IMR-90 (cell line): ENCODE measurements at regions not wholly inside any gene's neighbourhood (a gene's known extent, or its start where the extent isn't known, plus 50 kb on each side); places are given as distances from the start of the nearest gene placed in this dataset.

Experiments
- ATAC-seq: fragments of 200-7000 bp; cut with Tn5 transposase; 2 replicates; pipeline ENCODE4 v1.9.1; 2020; ENCODE audit warnings: low read depth, mild to moderate bottlenecking, moderate library complexity
- BruUV-seq: library from RNA; stranded (reverse); fragments of 400-500 nt; replicated peaks from 2 replicates; lab custom pipeline; 2021; lab: Mats Ljungman, UMichigan
- CTCF ChIA-PET: fragments of 300-600 bp; formaldehyde crosslinking; extraction: SDS; loops from one replicate; lab custom pipeline; 2021; ENCODE audit warnings: antibody characterized with exemption; lab: Yijun Ruan, JAX
- POLR2A ChIA-PET: fragments of 300-600 bp; sonication (Branson Sonifier 250); formaldehyde crosslinking; loops from one replicate; lab custom pipeline; 2022; ENCODE audit warnings: antibody characterized with exemption; ENCODE audit not compliant: unreplicated experiment; lab: Charles Lee
- DNase-seq: peaks from one replicate; pipeline ENCODE4 v3.0.0; 2013
- H2AFZ ChIP-seq: replicated peaks from 2 replicates; pipeline ENCODE3; 2013; ENCODE audit warnings: low read length, mild to moderate bottlenecking; ENCODE audit not compliant: poor library complexity
- H2AK5ac ChIP-seq: 2 replicates; pipeline ENCODE4 v1.6.1; 2013; ENCODE audit warnings: low read depth, low read length, inconsistent platforms
- H2AK9ac ChIP-seq: replicated peaks from 2 replicates; pipeline ENCODE3; 2013; ENCODE audit warnings: mild to moderate bottlenecking, low read depth, low read length, moderate library complexity; ENCODE audit not compliant: poor library complexity
- H2BK120ac ChIP-seq: 2 replicates; pipeline ENCODE4 v1.6.1; 2013; ENCODE audit warnings: low read depth, low read length, inconsistent platforms
- H2BK15ac ChIP-seq: 3 replicates; pipeline ENCODE4 v1.6.1; 2013; ENCODE audit warnings: low read depth, low read length, inconsistent platforms
- H2BK20ac ChIP-seq: 2 replicates; pipeline ENCODE4 v1.6.1; 2013; ENCODE audit warnings: low read depth, mild to moderate bottlenecking, inconsistent platforms, low read length, moderate library complexity
- H2BK5ac ChIP-seq: 2 replicates; pipeline ENCODE4 v1.6.1; 2013; ENCODE audit warnings: mild to moderate bottlenecking, low read depth, low read length, inconsistent platforms; ENCODE audit not compliant: poor library complexity, severe bottlenecking
- H3K14ac ChIP-seq: replicated peaks from 2 replicates; pipeline ENCODE4 v1.6.1; 2013; ENCODE audit warnings: low read depth, low read length, inconsistent platforms
- H3K18ac ChIP-seq: 2 replicates; pipeline ENCODE4 v1.6.1; 2013; ENCODE audit warnings: low read depth, low read length, control low read depth
- H3K23ac ChIP-seq: 2 replicates; pipeline ENCODE4 v1.6.1; 2013; ENCODE audit warnings: low read depth, low read length, inconsistent platforms
- H3K27ac ChIP-seq: 2 replicates; pipeline ENCODE4 v1.5.1; 2013; ENCODE audit warnings: mild to moderate bottlenecking, control low read depth, low read length; ENCODE audit not compliant: insufficient read depth
- H3K27me3 ChIP-seq: 2 replicates; pipeline ENCODE4 v1.6.1; 2013; ENCODE audit warnings: low read length; ENCODE audit not compliant: control insufficient read depth, insufficient read depth
- H3K36me3 ChIP-seq: 2 replicates; pipeline ENCODE4 v1.6.1; 2013; ENCODE audit warnings: low read length, mixed read lengths; ENCODE audit not compliant: control insufficient read depth, insufficient read depth
- H3K4ac ChIP-seq: 2 replicates; pipeline ENCODE4 v1.6.1; 2013; ENCODE audit warnings: low read depth, low read length, inconsistent platforms
- H3K4me1 ChIP-seq: 2 replicates; pipeline ENCODE4 v1.6.1; 2013; ENCODE audit warnings: low read length, mixed read lengths; ENCODE audit not compliant: control insufficient read depth, insufficient read depth
- H3K4me2 ChIP-seq: 2 replicates; pipeline ENCODE4 v1.6.1; 2013; ENCODE audit warnings: low read depth, mild to moderate bottlenecking, control low read depth, low read length, moderate library complexity
- H3K4me3 ChIP-seq: 2 replicates; pipeline ENCODE4 v1.5.1; 2013; ENCODE audit warnings: low read depth, mild to moderate bottlenecking, control low read depth, low read length, moderate library complexity; ENCODE audit not compliant: insufficient read depth
- H3K56ac ChIP-seq: 2 replicates; pipeline ENCODE4 v1.6.1; 2013; ENCODE audit warnings: low read length, inconsistent platforms; ENCODE audit not compliant: insufficient read depth; ENCODE audit errors: extremely low read depth
- H3K79me1 ChIP-seq, 2 experiments: 2 replicates each; pipeline ENCODE4 v1.6.1; 2013; ENCODE audit warnings: low read length in 2 of 2, inconsistent platforms in 1 of 2, low read depth in 1 of 2
- H3K9ac ChIP-seq: 2 replicates; pipeline ENCODE4 v1.6.1; 2013; ENCODE audit warnings: low read depth, low read length, control low read depth
- H3K9me1 ChIP-seq: 2 replicates; pipeline ENCODE4 v1.6.1; 2013; ENCODE audit warnings: low read length, inconsistent platforms; ENCODE audit not compliant: insufficient read depth
- H3K9me3 ChIP-seq: 2 replicates; pipeline ENCODE4 v1.6.1; 2013; ENCODE audit warnings: low read length; ENCODE audit not compliant: control insufficient read depth, insufficient read depth
- H4K20me1 ChIP-seq: 2 replicates; pipeline ENCODE4 v1.6.1; 2013; ENCODE audit warnings: low read length, inconsistent platforms; ENCODE audit not compliant: insufficient read depth
- H4K5ac ChIP-seq: 2 replicates; pipeline ENCODE4 v1.6.1; 2013; ENCODE audit warnings: mild to moderate bottlenecking, low read depth, low read length, control low read depth
- H4K8ac ChIP-seq, 2 experiments: 2 replicates each; pipeline ENCODE4 v1.6.1; 2013; ENCODE audit warnings: low read depth in 2 of 2, low read length in 2 of 2, control low read depth in 1 of 2, inconsistent platforms in 1 of 2
- H4K91ac ChIP-seq: 2 replicates; pipeline ENCODE4 v1.6.1; 2013; ENCODE audit warnings: low read depth, low read length, inconsistent platforms; ENCODE audit not compliant: insufficient read depth
- BHLHE40 ChIP-seq: fragments of 150-350 bp; IDR thresholded peaks from 2 replicates; pipeline ENCODE4 v1.6.1; 2016; ENCODE audit warnings: mild to moderate bottlenecking, low read depth, low read length
- CEBPB ChIP-seq: IDR thresholded peaks from 2 replicates; pipeline ENCODE4 v1.6.1; 2012; ENCODE audit warnings: low read depth, low read length, improper control_type of control experiment
- NFE2L2 ChIP-seq: fragments of 150-350 bp; IDR thresholded peaks from 2 replicates; pipeline ENCODE4 v1.6.1; 2016; ENCODE audit warnings: low read depth, mild to moderate bottlenecking, low read length
- RFX5 ChIP-seq: IDR thresholded peaks from 2 replicates; pipeline ENCODE4 v1.8.0; 2012; ENCODE audit warnings: low read depth, mild to moderate bottlenecking, low read length, moderate library complexity
- SMC3 ChIP-seq: fragments of 150-350 bp; IDR thresholded peaks from 2 replicates; pipeline ENCODE4 v1.6.1; 2016; ENCODE audit warnings: low read depth, mild to moderate bottlenecking, antibody characterized with exemption, low read length, moderate library complexity
- WGBS, 2 experiments: methylation state at CpG; one replicate each; pipeline versions ENCODE4 v1.1.5 to v1.1.7; 2013; ENCODE audit warnings: missing lambda C conversion rate in 2 of 2; ENCODE audit not compliant: insufficient read length in 1 of 2; ENCODE audit errors: extremely low coverage in 2 of 2; 5-methylcytosine and 5-hydroxymethylcytosine counted together
- dilution Hi-C: fragments of 300-500 bp; cut with HindIII; formaldehyde crosslinking; loops from one replicate; pipeline ENCODE4 v1.14.3; 2018; ENCODE audit warnings: low sequenced_read_pairs; ENCODE audit not compliant: unreplicated experiment
- in situ Hi-C: fragments of 300-500 bp; cut with MboI; formaldehyde crosslinking; loops from 3 replicates; pipeline ENCODE4 v1.14.3; 2019; ENCODE audit warnings: low sequenced_read_pairs, inconsistent platforms, mixed read lengths
- intact Hi-C: fragments of 100-400 bp; cut with micrococcal nuclease; formaldehyde crosslinking; loops from 2 replicates; pipeline ENCODE4 v1.10.0; 2022
- TF ChIP-seq, protein P1 (sequence below): fragments of 150-350 bp; IDR thresholded peaks from 2 replicates; pipeline ENCODE4 v1.6.1; 2017; ENCODE audit warnings: mild to moderate bottlenecking, antibody characterized with exemption, low read length, low read depth
- TF ChIP-seq, protein P2 (sequence below): fragments of 150-350 bp; IDR thresholded peaks from 2 replicates; pipeline ENCODE4 v1.6.1; 2016; ENCODE audit warnings: low read depth, mild to moderate bottlenecking, low read length, moderate library complexity, borderline replicate concordance
- TF ChIP-seq, protein P3 (sequence below): conservative IDR thresholded peaks from 2 replicates; pipeline ENCODE4 v1.5.1; 2012; ENCODE audit warnings: mild to moderate bottlenecking, low read depth, low read length, improper control_type of control experiment

DNA sequence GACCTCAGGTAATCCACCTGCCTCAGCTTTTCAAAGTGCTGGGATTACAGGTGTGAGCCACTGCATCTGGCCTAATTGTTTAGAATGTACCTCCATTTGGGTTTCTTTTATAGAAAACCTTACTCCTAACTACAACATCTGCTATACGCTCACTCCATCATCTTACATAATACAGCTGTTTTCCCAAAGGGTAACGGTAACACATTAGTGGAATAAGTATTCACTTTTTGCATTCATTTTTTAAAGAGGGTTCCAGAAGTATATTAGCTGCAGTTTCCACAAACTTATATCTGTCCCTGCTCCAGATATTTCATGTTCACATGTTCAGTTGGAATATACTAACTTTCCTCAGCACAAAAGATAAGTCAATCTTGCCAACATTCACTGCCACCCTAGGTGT, 640.1 kb upstream of the FSHR start:
- WGBS, 2 experiments: no CpG with 5 or more reads among the region's 2 CpGs
- H3K56ac ChIP-seq: no peak overlapping the region
- TF ChIP-seq, protein P1, sequence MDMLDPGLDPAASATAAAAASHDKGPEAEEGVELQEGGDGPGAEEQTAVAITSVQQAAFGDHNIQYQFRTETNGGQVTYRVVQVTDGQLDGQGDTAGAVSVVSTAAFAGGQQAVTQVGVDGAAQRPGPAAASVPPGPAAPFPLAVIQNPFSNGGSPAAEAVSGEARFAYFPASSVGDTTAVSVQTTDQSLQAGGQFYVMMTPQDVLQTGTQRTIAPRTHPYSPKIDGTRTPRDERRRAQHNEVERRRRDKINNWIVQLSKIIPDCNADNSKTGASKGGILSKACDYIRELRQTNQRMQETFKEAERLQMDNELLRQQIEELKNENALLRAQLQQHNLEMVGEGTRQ: no peak
- TF ChIP-seq SMC3 (no peak), BHLHE40 (no peak), NFE2L2 (no peak), RFX5 (no peak), CEBPB (no peak)
- TF ChIP-seq, protein P2, sequence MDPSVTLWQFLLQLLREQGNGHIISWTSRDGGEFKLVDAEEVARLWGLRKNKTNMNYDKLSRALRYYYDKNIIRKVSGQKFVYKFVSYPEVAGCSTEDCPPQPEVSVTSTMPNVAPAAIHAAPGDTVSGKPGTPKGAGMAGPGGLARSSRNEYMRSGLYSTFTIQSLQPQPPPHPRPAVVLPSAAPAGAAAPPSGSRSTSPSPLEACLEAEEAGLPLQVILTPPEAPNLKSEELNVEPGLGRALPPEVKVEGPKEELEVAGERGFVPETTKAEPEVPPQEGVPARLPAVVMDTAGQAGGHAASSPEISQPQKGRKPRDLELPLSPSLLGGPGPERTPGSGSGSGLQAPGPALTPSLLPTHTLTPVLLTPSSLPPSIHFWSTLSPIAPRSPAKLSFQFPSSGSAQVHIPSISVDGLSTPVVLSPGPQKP: no peak
- TF ChIP-seq, protein P3, sequence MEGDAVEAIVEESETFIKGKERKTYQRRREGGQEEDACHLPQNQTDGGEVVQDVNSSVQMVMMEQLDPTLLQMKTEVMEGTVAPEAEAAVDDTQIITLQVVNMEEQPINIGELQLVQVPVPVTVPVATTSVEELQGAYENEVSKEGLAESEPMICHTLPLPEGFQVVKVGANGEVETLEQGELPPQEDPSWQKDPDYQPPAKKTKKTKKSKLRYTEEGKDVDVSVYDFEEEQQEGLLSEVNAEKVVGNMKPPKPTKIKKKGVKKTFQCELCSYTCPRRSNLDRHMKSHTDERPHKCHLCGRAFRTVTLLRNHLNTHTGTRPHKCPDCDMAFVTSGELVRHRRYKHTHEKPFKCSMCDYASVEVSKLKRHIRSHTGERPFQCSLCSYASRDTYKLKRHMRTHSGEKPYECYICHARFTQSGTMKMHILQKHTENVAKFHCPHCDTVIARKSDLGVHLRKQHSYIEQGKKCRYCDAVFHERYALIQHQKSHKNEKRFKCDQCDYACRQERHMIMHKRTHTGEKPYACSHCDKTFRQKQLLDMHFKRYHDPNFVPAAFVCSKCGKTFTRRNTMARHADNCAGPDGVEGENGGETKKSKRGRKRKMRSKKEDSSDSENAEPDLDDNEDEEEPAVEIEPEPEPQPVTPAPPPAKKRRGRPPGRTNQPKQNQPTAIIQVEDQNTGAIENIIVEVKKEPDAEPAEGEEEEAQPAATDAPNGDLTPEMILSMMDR: no peak
- no peak overlapping the region for H3K4me2 ChIP-seq
- no peak overlapping the region for H3K14ac ChIP-seq
- no peak overlapping the region for H3K4ac ChIP-seq
- H4K8ac ChIP-seq: no peak overlapping the region
- H4K5ac ChIP-seq: no peak overlapping the region
- no peaks in the 10 kb centered on the region for H4K20me1 ChIP-seq
- H2BK120ac ChIP-seq: no peak overlapping the region
- H3K4me1 ChIP-seq: no peaks in the 10 kb centered on the region
- no peaks in the 10 kb centered on the region for H3K27me3 ChIP-seq
- no peaks in the 10 kb centered on the region for H3K9me1 ChIP-seq
- no peak overlapping the region for H3K9ac ChIP-seq
- H2BK20ac ChIP-seq: no peak overlapping the region
- no peak overlapping the region for H3K23ac ChIP-seq
- dilution Hi-C loops (no loop called here), intact Hi-C loops (no loop called here), in situ Hi-C loops (no loop called here)
- ChIA-PET POLR2A (no interaction called here), CTCF (no interaction called here)
- H2AK9ac ChIP-seq: no peak overlapping the region
- ATAC-seq (no peak), DNase-seq (no peak)
- H3K18ac ChIP-seq: no peak overlapping the region
- no peak overlapping the region for H3K4me3 ChIP-seq
- no peak overlapping the region for H2AK5ac ChIP-seq
- no peak overlapping the region for H2BK15ac ChIP-seq
- H3K36me3 ChIP-seq: no peaks in the 10 kb centered on the region
- BruUV-seq: no TSS peak
- H3K9me3 ChIP-seq: peaks cover 8% of the 10 kb centered on the region; the same call in 1 of the 2 replicates
- no peak overlapping the region for H4K91ac ChIP-seq
- no peak overlapping the region for H2AFZ ChIP-seq
- H3K27ac ChIP-seq: no peak overlapping the region
- H3K79me1 ChIP-seq: no peaks in the 10 kb centered on the region
- no peak overlapping the region for H2BK5ac ChIP-seq
